HepG2 (cell line): ENCODE measurements at regions not wholly inside any gene's neighbourhood (a gene's known extent, or its start where the extent isn't known, plus 50 kb on each side); places are given as distances from the start of the nearest gene placed in this dataset.

Source experiments
- BCL6 ChIP-seq: IDR thresholded peaks from 2 replicates; pipeline ENCODE4 v1.6.1; 2016; ENCODE audit warnings: missing genetic modification reagents, missing compliant biosample characterization
- CEBPG ChIP-seq: IDR thresholded peaks from 2 replicates; pipeline ENCODE4 v1.6.1; 2016
- HNRNPH1 ChIP-seq: fragments of 200-400 bp; formaldehyde crosslinking; optimal IDR thresholded peaks from 2 replicates; pipeline ENCODE3; 2017; ENCODE audit warnings: mild to moderate bottlenecking, low read depth, low read length
- JUNB ChIP-seq: sonication (generic); formaldehyde crosslinking; IDR thresholded peaks from 2 replicates; pipeline ENCODE4 v1.8.0; 2022; ENCODE audit warnings: missing genetic modification reagents, mild to moderate bottlenecking, borderline replicate concordance
- MIXL1 ChIP-seq: IDR thresholded peaks from 2 replicates; pipeline ENCODE4 v1.6.1; 2016
- MYC ChIP-seq: sonication (generic); formaldehyde crosslinking; IDR thresholded peaks from 2 replicates; pipeline ENCODE4 v1.9.0; 2021; ENCODE audit warnings: missing genetic modification reagents, borderline replicate concordance
- ZBTB1 ChIP-seq: sonication (generic); formaldehyde crosslinking; IDR thresholded peaks from 2 replicates; pipeline ENCODE4 v1.4.0; 2020; ENCODE audit warnings: missing genetic modification reagents, borderline replicate concordance
- ZNF354B ChIP-seq: sonication (generic); formaldehyde crosslinking; IDR thresholded peaks from 2 replicates; pipeline ENCODE4 v1.8.0; 2022; ENCODE audit warnings: mild to moderate bottlenecking, missing genetic modification reagents
- TF ChIP-seq, protein P1 (sequence below): fragments of 450-650 bp; IDR thresholded peaks from 2 replicates; pipeline ENCODE4 v1.6.1; 2017; ENCODE audit warnings: mild to moderate bottlenecking
- TF ChIP-seq, protein P2 (sequence below), 2 experiments: sonication (generic) in 1 of 2; formaldehyde crosslinking in 1 of 2; IDR thresholded peaks; 2 replicates each; pipeline versions ENCODE4 v1.4.0 to v1.6.1; 2016 to 2020; ENCODE audit warnings: borderline replicate concordance in 1 of 2, low read depth in 1 of 2, mild to moderate bottlenecking in 1 of 2, missing genetic modification reagents in 1 of 2
- TF ChIP-seq, protein P3 (sequence below): sonication (generic); formaldehyde crosslinking; IDR thresholded peaks from 2 replicates; pipeline ENCODE4 v1.8.0; 2022; ENCODE audit warnings: mild to moderate bottlenecking, missing genetic modification reagents, moderate library complexity

DNA sequence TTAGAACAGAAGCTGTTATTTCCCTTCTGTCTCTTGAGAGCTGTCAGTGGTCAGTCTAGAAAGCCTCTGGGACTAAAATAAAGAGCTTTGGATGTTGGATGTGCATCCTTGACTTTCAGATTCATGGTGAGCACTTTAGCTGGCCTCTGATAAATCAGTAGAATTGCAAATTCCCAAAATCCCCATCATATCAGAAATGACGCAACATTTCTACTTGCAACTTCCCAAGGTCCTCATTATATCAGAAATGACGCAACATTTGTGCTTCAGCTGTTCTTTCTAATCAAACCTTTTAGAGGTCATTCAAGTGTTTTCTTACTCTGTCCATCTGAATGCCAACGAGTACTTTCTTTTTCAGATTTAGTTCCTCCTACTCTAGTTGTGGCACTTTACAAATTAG lies 167.3 kb upstream of the MOCS2 start (continued):
- TF ChIP-seq, protein P1, sequence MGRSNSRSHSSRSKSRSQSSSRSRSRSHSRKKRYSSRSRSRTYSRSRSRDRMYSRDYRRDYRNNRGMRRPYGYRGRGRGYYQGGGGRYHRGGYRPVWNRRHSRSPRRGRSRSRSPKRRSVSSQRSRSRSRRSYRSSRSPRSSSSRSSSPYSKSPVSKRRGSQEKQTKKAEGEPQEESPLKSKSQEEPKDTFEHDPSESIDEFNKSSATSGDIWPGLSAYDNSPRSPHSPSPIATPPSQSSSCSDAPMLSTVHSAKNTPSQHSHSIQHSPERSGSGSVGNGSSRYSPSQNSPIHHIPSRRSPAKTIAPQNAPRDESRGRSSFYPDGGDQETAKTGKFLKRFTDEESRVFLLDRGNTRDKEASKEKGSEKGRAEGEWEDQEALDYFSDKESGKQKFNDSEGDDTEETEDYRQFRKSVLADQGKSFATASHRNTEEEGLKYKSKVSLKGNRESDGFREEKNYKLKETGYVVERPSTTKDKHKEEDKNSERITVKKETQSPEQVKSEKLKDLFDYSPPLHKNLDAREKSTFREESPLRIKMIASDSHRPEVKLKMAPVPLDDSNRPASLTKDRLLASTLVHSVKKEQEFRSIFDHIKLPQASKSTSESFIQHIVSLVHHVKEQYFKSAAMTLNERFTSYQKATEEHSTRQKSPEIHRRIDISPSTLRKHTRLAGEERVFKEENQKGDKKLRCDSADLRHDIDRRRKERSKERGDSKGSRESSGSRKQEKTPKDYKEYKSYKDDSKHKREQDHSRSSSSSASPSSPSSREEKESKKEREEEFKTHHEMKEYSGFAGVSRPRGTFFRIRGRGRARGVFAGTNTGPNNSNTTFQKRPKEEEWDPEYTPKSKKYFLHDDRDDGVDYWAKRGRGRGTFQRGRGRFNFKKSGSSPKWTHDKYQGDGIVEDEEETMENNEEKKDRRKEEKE = no peak
- TF ChIP-seq HNRNPH1 = no peak
- no peak for TF ChIP-seq MIXL1
- TF ChIP-seq MYC (CRISPR knock-in tag) = no peak
- no peak for TF ChIP-seq JUNB (CRISPR knock-in tag)
- TF ChIP-seq BCL6 (CRISPR knock-in tag) = no peak
- TF ChIP-seq ZBTB1 (CRISPR knock-in tag) = no peak
- 0 out of 2 replicates have a peak, but pooled peaks have one; percentile 22 for TF ChIP-seq CEBPG (CRISPR knock-in tag)
- no peak for TF ChIP-seq ZNF354B
- TF ChIP-seq, protein P2, sequence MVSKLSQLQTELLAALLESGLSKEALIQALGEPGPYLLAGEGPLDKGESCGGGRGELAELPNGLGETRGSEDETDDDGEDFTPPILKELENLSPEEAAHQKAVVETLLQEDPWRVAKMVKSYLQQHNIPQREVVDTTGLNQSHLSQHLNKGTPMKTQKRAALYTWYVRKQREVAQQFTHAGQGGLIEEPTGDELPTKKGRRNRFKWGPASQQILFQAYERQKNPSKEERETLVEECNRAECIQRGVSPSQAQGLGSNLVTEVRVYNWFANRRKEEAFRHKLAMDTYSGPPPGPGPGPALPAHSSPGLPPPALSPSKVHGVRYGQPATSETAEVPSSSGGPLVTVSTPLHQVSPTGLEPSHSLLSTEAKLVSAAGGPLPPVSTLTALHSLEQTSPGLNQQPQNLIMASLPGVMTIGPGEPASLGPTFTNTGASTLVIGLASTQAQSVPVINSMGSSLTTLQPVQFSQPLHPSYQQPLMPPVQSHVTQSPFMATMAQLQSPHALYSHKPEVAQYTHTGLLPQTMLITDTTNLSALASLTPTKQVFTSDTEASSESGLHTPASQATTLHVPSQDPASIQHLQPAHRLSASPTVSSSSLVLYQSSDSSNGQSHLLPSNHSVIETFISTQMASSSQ (IDR thresholded peaks at IDR 0.05; ENCODE audit: low read depth) = no peak
- TF ChIP-seq, protein P2 (CRISPR knock-in tag; IDR thresholded peaks at IDR 0.05; ENCODE audit: borderline replicate concordance) = no peak
- TF ChIP-seq, protein P3, sequence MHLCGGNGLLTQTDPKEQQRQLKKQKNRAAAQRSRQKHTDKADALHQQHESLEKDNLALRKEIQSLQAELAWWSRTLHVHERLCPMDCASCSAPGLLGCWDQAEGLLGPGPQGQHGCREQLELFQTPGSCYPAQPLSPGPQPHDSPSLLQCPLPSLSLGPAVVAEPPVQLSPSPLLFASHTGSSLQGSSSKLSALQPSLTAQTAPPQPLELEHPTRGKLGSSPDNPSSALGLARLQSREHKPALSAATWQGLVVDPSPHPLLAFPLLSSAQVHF (CRISPR knock-in tag) = no peak
- TF ChIP-seq, all 625 proteins: peak for 3
